ENCODE measurements at regions not wholly inside any gene's neighbourhood (a gene's known extent, or its start where the extent isn't known, plus 50 kb on each side); places are given as distances from the start of the nearest gene placed in this dataset.

DNA sequence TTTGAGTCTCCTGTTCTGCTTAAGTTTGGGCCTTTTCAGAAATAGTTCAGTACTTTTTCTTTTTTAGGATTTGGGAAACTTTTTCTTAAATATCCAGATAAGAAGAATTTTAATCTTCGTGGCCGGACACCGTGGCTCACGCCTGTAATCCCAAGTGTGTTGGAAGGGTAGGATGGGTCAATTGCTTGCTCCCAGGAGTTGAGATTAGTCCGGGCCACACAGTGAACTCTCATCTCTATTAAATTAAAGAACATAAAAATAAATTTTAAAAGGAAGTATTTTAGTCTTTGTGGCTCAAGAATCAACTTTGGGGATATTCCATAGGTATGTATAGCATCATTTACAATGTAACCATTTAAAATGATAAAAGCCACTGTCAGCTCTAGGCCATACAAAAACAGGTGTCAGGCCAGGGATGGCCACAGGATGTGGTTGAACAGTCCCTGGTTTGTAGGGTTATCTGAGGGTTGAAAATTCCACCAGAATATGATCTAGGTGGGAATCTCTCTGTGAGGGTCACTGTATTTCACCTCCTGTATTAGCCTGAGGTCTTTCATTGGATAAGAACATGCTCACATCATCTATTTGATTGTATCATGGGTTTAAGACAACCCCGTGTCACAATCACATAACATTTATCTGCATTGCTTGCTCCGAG lies 115.6 kb downstream of the GGTLC2 start:
- TF ChIP-seq POLR2AphosphoS5 (IDR thresholded peaks at IDR 0.05), result no peak
- 83% methylated on average over 7 of the region's 7 CpGs for WGBS
- Histone ChIP-seq H3K27ac (no peak overlapping the region), H3K27me3 (no peaks in the 10 kb centered on the region), H3K4me3 (no peak overlapping the region), H3K36me3 (no peaks in the 10 kb centered on the region), H3K4me1 (no peaks in the 10 kb centered on the region), H3K9me3 (no peaks in the 10 kb centered on the region)
- DNase-seq (ENCODE audit: low spot score in 2 of 2), result no peak

GRCh38 chr22:22761606-22761962 lies 117.2 kb downstream of the GGTLC2 start:
- no peaks in the 10 kb centered on the region for H3K9me3 ChIP-seq
- 90% methylated on average over 1 of the region's 1 CpG for WGBS
- no peak overlapping the region for H3K4me3 ChIP-seq
- no peaks in the 10 kb centered on the region for H3K27me3 ChIP-seq
- no peak overlapping the region for H3K27ac ChIP-seq
- DNase-seq (ENCODE audit: low spot score in 2 of 2), result no peak
- TF ChIP-seq POLR2A (IDR thresholded peaks at IDR 0.05) (no peak), EP300 (IDR thresholded peaks at IDR 0.05) (no peak), POLR2AphosphoS5 (IDR thresholded peaks at IDR 0.05) (no peak)
- no peaks in the 10 kb centered on the region for H3K36me3 ChIP-seq
- no peaks in the 10 kb centered on the region for H3K4me1 ChIP-seq

DNA sequence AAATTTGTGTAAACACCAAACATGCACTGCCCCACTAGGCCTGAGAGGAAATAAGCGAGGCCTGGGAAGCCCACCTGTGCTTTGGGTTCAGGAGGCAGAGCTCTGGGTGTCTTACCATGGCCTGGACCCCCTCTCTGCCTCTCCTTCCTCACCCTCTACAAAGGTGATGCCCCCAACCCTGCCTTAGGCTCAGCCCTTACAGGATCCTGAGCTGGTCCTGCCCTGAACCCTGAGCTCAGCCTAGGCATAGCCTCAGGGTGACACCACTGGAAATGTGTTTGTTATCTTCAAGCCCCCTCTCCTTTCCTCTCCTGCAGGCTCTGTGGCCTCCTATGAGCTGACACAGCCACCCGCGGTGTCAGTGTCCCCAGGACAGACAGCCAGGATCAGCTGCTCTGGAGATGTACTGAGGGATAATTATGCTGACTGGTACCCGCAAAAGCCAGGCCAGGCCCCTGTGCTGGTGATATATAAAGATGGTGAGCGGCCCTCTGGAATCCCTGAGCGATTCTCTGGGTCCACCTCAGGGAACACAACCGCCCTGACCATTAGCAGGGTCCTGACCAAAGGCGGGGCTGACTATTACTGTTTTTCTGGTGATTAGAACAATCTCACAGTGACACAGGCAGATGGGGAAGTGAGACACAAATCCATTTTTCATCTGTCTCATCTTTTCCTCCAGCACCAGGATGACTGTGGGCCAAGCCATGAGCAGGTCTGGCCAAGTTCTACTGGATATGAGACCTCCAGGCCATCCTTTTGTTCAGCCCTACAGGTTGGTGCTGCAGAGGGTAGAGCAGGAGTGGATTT lies 117.8 kb downstream of the GGTLC2 start:
- no peak for DNase-seq (ENCODE audit: low spot score in 2 of 2)
- WGBS, result 73% methylated on average over 8 of the region's 8 CpGs
- TF ChIP-seq CTCF (IDR thresholded peaks at IDR 0.05), result no peak
- TF ChIP-seq POLR2AphosphoS5 (IDR thresholded peaks at IDR 0.05), result no peak
- no peak for TF ChIP-seq POLR2A (IDR thresholded peaks at IDR 0.05)
- TF ChIP-seq EP300 (IDR thresholded peaks at IDR 0.05), result no peak

GRCh38 chr22:22763512-22763911 lies 119.1 kb downstream of the GGTLC2 start:
- Histone ChIP-seq H3K9me3 (no peaks in the 10 kb centered on the region), H3K27ac (no peak overlapping the region), H3K27me3 (peaks cover 11% of the 10 kb centered on the region), H3K36me3 (no peaks in the 10 kb centered on the region), H3K4me3 (no peak overlapping the region), H3K4me1 (no peaks in the 10 kb centered on the region)
- no peak for DNase-seq (ENCODE audit: low spot score in 2 of 2)
- 85% methylated on average over 4 of the region's 4 CpGs for WGBS
- TF ChIP-seq EP300 (IDR thresholded peaks at IDR 0.05), result no peak
- no peak for TF ChIP-seq POLR2A (IDR thresholded peaks at IDR 0.05)
- TF ChIP-seq POLR2AphosphoS5 (IDR thresholded peaks at IDR 0.05), result no peak
- no peak for TF ChIP-seq CTCF (IDR thresholded peaks at IDR 0.05)

More for the DNA sequence above, 117.8 kb downstream of the GGTLC2 start:
- peaks cover 2% of the 10 kb centered on the region for H3K27me3 ChIP-seq
- H3K4me3 ChIP-seq, result no peak overlapping the region
- no peaks in the 10 kb centered on the region for H3K4me1 ChIP-seq
- H3K27ac ChIP-seq, result no peak overlapping the region
- no peaks in the 10 kb centered on the region for H3K9me3 ChIP-seq
- no peaks in the 10 kb centered on the region for H3K36me3 ChIP-seq

DNA sequence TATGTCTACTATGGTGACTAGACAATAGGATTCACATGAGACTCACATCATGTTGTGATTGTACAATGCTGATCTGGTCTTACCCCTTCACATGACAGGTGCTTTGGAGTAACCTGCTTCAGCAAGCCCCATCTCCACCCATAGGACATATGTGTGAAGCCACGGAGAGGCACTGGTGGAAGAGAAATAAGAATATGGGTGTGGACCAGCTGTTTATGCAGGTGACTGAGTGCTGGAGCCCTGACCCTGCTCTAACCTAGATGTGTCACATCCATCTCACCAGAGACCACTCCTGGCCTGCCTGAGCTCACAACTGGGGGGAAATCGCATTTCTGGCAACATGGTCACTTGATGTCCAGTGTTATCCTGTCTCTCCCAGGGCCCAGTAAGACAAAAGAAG lies 119.7 kb downstream of the GGTLC2 start:
- DNase-seq (ENCODE audit: low spot score in 2 of 2), result no peak
- Histone ChIP-seq H3K36me3 (no peaks in the 10 kb centered on the region), H3K4me3 (no peak overlapping the region), H3K27ac (no peak overlapping the region), H3K9me3 (no peaks in the 10 kb centered on the region), H3K27me3 (peaks cover 11% of the 10 kb centered on the region), H3K4me1 (no peaks in the 10 kb centered on the region)
- 44% methylated on average over 2 of the region's 2 CpGs for WGBS
- TF ChIP-seq POLR2AphosphoS5 (IDR thresholded peaks at IDR 0.05) (no peak), CTCF (IDR thresholded peaks at IDR 0.05) (no peak), POLR2A (IDR thresholded peaks at IDR 0.05) (no peak), EP300 (IDR thresholded peaks at IDR 0.05) (no peak)

- H3K27me3 ChIP-seq, result peaks cover 11% of the 10 kb centered on the region
- no peaks in the 10 kb centered on the region for H3K4me1 ChIP-seq
- TF ChIP-seq CTCF (IDR thresholded peaks at IDR 0.05), result no peak
- TF ChIP-seq POLR2AphosphoS5 (IDR thresholded peaks at IDR 0.05), result no peak
- H3K36me3 ChIP-seq, result no peaks in the 10 kb centered on the region
- WGBS, result 50% methylated on average over 10 of the region's 10 CpGs
- H3K9me3 ChIP-seq, result no peaks in the 10 kb centered on the region
- H3K27ac ChIP-seq, result no peak overlapping the region
- no peak for DNase-seq (ENCODE audit: low spot score in 2 of 2)
- no peak overlapping the region for H3K4me3 ChIP-seq
Observed at GRCh38 chr22:22767876-22768602, 119.6 kb upstream of the IGLL5 start.
